Activated T-cell treated with anti-CD3 and anti-CD28 coated beads for 24 hours (primary cell): ENCODE measurements at regions not wholly inside any gene's neighbourhood (a gene's known extent, or its start where the extent isn't known, plus 50 kb on each side); places are given as distances from the start of the nearest gene placed in this dataset.
"Not testable (repeated sequence)": the region's sequence is repeated elsewhere in the genome, so short reads cannot be mapped to it uniquely, and the experiment has no call there.

Experiments used
- DNase-seq: peaks from one replicate; pipeline ENCODE4 v3.0.0-alpha.2; 2020; ENCODE audit warnings: low read depth

DNA sequence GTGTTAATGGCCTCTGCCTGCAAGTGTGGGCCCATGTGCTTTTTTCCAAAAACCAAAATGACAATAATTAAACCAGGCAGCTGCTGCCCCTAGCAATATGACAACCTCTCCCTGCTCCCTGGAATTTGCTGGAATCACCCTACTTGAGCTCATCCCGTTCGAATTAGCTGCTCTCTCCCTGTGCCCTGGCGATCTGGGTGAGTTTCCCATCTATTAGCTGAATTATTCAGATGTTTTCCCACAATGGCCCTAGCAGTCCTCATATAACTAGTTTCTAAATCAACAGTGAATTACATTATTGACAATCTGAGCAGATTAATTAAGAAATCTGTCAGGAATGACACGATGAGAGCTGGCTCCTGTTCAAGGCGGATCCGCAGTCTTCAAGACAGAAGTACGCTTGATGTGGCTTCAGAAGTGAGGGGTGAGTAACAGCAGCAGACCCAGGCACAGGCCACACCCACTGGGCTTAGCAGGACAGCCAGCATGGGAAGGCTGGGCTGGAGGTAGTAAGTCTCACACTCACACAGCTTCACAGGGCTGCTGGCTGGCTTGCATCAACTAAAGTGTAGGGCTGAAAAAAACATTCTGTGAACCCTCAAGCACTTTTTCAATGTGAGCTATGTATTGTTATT is 366.2 kb upstream of the ID2 start:
- DNase-seq, result no peak

DNA sequence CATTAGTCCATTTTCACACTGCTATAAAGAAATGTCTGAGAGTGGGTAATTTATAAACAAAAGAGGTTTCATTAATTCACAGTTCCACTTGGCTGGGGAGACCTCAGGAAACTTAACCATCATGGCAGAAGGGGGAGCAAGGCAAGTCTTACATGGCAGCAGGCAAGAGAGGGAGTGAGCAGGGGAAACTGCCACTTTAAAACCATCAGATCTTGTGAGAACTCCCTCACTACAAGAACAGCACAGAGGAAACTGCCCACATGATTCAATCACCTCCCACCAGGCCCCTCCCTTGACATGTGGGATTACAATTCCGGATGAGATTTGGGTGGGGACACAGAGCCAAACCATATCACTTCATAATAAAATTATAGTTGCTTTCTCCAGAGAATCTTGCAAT is 365.5 kb upstream of the ID2 start:
- no peak for DNase-seq

DNA sequence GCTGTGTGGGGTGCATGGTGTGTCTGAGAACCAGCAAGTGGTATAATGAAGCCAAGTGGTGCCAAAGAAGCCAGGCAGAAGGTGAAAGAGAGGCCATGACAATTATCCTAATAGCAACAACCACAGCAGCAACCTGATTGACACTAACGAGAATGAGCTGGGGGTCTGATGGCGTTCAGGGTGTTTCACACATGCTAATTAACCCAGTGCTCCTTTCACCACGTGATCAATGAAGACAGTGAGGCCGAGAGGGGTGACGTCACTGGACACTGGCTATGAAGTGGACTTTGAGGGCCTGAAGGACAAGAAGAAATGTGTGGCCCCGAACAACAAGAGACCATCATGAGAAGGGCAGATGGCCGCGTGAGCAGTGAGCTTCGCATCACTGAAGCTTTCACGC is 364.4 kb upstream of the ID2 start:
- no peak for DNase-seq

DNA sequence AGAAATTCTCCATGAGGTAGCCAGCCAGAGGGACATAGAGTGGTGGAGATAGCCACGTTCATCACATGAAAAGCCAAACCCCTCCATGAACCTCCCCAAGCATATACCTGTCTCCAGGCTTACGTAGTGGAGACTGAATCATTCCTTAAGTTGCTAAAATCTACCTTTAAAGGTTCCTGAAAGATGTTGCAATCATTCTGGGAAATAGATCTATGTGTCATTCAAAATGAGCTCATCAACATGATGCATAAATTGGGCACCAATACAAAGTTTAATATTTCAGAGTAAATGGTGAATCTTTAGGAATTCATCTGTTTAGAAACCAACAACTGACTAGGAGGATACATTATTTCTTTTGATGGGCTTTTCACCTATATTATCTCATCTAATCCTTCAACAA is 362.6 kb upstream of the ID2 start:
- no peak for DNase-seq

DNA sequence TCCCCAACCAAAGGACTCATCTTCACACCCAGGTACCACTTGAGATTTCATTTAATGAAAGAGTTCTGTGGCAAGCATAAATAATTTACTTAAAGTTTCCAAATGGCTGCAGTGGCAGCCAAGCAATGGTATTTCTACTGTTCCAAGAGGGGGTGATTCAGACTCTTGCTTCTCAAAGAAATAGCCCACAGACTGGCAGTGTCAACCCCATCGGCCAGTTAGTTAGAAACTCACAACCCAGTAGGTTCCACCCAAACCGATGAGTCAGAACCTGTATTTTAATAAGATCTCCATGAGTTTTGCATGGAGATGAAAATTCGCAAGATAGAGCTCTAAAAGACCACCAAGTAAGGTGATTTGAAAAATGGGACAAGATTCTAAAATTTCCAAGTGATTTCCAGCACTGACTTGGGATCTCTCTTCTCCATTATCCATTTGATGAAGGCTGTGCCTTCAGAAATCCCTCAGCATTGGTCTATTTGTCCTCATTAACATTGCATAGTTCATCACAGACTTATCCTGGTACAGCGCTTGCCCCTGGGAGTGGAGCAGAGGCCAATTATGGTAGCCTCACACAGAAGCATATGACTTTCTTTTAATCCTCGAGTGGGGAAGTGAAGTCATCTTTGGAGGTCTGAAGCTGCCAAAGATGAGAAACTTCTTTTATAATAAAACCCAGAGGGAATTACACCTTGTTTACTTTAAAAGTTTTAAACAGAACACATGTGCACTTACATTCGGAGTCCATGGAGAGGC is 361.4 kb upstream of the ID2 start:
- no peak for DNase-seq

DNA sequence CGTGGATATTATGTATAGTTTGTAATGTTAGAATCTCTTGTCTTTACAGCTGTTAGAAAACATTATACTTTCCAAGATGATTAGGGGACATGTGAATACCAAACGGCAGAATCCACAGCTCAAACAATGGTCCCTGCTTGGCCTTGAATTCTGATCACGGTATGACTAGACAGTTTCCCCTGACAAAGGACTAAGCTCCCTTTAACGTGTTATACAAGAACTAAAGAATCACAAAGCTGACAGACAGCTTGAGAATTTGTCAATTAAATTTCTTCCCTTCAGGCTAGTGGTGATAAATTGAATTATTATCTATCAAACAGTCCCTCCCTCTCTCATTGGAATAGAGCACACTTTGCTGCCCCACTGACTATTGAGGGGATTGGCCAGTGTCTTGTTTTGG is 359.2 kb upstream of the ID2 start:
- no peak for DNase-seq

DNA sequence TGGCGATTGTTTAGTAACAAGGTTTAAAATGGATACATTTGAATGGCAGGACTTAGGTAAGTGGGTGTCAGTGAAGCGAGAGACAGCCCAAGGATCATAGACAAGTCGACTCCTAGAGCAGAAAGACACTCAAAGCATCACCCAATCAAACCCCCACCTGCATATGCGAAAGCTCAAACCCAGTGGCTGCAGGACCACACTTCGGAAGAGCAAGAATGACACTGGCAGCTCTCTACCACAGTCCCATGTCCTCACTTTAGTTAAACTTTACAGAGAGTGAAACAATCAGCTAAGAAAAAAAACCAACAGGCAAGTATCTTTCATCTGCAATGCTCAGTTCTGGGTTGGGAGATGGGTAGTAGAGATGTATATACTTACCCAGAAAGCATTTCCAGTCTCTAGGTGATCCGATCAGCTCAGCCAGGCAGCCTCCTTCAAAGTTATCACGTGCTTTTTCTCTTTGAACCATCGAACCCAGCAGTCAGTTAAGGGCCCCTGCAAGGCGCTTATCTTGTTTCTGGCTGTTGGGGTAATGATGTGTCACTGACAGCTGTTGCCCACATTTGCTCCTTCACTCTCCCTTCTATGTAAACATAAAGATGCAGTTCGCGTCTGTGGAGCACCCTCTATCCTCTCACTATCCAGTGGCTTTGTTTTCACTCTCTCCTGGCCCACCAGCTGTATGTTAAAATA is 357.5 kb upstream of the ID2 start:
- DNase-seq, result no peak

DNA sequence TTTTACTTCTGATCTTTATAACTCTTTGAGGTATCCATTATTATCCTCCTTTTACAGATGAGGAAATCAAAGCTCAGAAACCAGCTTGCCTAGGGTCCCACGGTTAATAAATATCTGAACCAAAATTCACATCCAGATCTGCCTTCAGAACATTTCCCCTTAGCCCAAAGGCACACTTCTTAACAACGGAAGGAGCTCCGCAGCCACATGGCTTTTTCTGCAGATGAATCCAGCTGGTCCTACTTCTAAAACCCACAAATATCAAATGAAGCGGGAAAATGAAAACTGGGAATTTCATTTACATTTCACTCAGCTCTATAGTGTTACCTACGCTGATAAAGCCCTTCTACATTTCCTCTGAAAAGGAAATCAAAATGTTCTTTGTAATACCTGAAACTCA is 357.0 kb upstream of the ID2 start:
- no peak for DNase-seq

DNA sequence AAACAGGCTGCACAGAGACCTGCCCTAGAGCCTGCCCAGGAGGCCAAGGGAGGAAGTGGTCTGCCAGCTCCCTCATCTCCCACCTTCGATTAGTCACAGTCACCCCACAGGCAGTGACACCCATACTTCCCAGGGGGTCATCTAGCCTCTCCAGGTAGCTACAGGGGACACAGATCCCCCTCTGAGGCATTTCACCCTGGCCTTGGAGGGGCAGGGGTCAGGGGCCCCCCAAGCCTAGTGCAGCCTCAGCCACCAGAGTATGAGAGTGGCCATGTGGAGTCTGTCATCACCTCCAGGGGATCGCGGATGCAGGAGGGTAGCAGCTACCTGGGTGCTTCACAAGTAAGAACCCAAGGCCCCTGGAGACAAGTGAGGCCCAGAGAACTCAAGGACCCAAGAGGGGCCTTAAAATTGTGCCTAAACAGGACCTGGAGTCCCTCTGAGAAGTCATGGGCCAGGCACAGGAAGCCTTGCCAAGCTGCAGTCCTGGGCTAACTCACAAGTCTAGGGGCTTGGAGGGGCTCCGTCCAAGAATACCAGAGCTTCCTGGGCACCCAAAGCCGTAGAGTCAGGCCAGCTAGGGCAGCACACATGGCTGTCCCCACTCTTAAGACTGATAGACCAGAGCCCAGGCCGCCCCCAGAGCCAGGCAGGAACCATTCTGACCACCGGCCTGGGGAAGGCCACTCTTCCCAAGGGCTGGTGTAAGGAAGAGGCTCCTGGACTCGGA is 354.3 kb upstream of the ID2 start:
- no peak for DNase-seq

DNA sequence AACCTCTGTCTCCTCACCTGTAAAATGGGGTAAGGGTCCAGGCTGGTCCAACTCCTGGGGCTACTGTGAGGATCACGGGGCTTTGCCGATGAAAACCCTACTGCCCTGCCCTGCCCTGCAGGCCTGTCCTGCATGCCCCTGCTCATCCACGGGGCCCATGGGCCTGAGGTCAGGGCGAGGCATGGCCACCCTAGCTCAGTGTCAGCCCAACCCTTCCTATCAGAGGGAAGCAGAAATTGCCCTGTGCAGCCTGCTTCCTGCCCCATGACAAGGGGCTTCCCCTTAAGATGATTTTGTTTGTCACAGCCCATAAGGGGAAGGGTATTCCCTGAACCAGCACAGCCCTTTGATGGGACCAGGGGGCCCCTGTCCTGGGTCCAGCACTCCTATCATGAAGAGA is 353.6 kb upstream of the ID2 start:
- no peak for DNase-seq

DNA sequence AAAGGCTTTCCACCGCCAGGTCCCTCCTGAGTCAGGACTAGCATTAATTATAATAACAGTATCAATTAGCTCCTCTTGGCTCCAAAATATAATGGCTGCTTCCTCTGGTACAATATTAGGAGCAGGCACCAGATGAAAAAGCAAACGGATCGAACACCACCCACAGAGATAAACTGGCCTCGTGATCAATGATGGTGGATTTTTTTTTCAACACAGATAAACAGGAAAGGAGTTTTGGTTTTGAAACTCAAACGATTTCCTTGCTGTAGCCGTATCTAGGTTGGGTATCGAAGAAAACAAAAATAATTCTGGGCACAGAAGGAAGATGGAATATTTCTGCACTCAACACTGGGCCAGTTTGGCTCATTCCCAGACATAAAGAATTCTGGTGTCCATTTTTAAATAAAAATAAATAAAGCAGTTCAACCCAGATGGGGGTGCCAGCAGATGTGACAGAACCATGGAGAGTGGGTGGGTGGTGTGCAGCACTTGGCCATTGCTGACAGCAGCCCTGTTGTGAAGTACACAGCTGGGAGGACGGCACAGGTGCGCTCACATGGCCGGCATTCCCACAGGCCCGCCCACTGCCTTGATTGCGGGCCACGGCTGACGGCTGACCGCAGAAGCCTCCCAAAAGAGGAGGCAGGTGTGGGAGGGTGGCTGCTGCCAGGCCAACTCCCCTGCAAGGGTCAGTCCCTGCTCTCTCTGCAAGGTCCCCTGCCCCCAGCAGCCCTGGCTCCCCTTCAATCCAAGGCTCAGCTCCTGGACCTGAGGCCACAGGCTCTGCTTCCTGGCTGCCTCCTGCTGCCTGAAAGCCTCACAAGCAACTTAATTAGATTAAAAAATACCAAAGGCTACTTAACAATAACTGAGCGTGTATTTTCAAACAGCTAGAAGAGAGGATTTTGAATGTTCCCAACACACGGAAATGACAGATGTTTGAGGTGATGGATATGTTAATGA is 351.9 kb upstream of the ID2 start:
- DNase-seq, result no peak

DNA sequence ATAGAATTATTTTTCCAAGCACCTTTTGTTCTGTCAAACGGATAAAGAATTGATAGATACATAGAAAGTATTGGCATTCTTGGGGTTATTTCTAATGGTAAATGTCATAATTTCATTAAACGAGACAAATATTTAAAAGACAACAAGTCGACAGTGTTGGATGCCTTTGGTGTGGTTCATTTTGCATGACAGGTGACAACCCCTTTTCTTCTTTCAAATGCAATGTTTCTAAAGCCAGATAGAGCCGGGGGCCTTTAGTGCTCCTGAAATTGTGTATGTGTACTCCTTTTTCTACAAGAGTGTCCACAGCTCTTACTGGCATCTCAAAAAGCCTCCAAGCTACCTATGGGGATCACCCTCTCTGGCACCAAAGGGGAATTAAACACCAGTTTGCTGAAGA is 350.8 kb upstream of the ID2 start:
- DNase-seq, result no peak

DNA sequence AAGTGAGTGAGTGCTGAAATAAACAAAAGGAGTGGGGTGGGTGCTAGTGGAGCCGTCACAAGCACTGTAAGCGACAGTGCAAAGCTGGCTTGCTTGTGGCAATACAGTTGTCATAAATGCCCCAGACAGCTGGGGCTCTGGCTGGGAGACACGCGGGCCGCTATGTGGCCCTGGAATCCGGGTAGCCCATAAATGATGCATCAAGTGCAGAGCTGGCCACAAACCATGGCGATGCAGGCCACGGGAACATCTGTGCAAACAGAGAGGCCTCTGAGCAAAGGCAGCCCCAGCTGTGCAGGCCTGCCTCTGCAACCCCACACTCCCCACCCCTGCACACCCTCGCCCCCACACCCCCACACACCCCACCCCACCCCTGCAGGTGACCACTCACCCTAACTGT is 349.2 kb upstream of the ID2 start:
- DNase-seq, result no peak

DNA sequence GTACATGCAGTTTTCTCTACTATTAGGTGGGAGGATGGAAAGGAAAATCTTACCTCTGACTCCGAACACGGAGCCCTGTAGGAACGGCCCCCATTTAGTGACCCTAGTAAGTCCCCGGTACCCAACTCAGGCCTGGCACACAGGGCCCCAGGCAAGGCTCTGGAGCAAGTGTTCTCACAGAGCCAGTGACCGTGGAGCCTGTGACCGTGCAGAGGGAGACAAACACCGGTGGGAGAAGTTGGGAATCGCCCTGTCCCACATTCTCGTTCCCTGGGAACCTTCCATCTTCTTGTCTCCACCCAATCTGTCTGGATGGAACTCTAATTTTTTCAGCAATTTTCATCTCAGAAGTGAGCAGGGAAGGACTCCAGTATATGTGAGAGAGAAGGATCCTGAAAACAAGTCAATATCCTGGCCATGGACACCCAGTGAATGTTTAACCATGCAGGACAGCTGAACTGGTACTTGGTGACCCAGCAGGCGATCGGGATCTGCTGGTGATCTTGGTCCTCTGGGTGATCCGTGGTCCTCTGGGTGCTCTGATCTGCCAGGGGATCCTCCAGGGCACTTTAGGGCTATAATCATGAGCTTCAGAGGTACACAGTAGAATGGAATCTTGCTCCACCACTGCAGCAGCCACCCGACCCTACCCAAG is 348.6 kb upstream of the ID2 start:
- no peak for DNase-seq

DNA sequence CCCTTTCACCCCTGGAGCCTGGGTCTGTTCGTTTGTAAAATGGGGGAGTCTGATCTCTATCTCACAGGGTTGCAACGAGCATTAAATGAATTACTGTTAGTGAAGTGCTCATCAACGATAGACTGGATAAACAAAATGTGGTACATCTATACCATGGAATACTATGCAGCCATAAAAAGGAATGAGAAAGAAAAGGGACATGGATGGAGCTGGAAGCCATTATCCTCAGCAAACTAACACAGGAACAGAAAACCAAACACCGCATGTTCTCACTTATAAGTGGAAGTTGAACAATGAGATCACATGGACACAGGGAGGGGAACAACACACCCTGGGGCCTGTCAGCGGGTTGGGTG is 348.0 kb upstream of the ID2 start:
- not testable (repeated sequence) for DNase-seq

DNA sequence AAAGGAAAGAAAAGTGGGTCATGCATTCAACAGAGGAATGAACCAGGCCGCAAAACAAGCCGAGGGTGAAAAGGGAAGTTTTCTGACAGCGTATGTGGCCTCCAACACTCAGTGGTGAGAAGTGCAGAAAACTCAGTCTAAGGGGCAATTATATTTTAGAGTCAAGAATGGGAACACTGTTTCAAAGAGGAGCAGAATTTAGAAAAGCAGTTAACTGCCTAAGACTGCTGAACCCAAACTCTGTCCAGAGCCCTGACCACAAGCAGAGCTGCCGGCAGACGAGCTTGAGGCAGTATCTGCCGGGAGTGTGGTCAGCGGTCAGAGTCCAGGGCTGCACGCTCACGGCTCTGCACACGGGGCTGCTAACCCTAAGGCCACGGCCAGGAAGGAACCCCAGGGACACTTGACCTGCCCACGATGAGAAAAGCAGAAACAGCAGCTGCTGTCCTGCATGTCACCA is 347.0 kb upstream of the ID2 start:
- DNase-seq, result no peak

DNA sequence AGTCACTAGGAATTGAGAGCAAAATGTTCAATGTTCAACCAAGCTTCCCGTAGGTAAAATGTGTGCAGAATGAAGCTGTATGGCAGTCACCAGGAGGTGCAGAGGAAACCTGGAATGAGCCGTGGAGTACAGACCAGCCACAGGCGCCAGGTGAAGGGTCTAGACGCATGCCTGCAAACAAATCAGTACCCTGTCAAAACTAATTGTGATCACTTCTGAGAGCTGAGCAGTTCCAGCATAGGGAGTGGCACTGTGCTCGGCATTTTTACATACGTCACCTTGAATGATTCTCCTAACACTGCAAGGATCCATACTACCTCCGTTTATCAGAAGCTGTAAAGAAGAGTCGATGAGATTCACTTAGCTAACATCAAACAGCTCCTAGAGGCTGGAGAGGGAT is 346.1 kb upstream of the ID2 start:
- DNase-seq, result no peak

DNA sequence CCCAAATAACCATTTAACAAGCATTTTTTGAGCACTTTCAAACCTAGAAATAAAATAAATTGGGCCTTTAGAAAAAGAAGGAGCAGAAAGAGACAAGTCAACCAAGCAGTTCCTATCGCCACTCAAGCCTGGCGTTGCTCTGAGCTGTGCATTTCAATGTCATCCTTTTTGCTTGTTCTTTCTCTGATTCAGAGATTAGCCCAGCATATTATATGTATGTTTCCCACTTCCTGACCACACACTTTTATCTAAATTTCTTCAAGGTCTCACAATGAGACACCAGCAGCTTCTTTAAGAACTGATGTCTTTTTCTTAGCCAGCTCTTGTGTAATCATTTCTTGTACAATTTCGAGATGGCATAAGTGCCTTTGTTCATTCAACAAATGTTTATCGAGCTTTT is 344.5 kb upstream of the ID2 start:
- no peak for DNase-seq

DNA sequence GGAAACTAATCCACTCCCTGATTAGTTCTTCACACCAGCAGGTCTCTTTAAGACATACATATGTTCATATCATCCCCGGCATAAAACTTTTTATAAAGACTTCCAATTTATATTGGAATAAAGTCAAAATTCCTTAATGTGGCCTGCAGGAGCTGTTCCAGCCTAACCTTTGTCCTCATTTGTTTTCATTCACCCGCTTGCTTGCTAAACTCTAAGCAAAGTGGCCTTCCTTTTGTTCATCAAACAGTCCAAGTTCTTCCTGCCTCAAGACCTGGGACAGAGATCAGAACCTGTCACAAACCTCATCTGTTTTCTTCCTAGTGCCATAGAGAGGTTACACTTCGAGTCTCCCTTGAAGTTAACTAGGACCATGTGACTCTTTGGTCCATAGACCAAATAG is 339.4 kb upstream of the ID2 start:
- DNase-seq, result no peak

DNA sequence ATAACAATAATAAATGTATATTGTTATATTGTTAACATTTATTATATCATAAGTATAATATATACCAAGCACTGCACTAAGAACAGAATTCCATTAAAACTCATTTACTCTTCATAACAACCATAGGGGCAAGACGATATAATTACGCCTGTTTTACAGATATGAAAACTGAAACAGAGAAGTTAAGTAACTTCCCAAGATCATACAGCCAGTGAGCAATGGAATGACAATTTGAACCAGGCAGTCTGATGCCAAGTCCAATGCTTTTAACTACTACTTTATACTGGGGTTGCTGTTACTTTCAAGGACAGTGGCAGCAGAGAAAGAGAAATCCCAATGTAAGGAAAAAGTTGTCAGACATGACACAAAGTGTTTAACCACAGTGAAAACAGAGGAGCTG is 338.8 kb upstream of the ID2 start:
- DNase-seq, result no peak
